HFF-Myc (cell line): ENCODE measurements at regions not wholly inside any gene's neighbourhood (a gene's known extent, or its start where the extent isn't known, plus 50 kb on each side); places are given as distances from the start of the nearest gene placed in this dataset.

Experiments
- DNase-seq: peaks from one replicate; pipeline ENCODE4 v3.0.0-alpha.2; 2011; ENCODE audit warnings: low read depth; ENCODE audit errors: extremely low read depth
- H3K4me3 ChIP-seq: replicated peaks from 2 replicates; pipeline ENCODE4 v1.5.1; 2011; ENCODE audit warnings: low read depth, mild to moderate bottlenecking, control low read depth, low read length
- CTCF ChIP-seq: IDR thresholded peaks from 2 replicates; pipeline ENCODE4 v1.5.1; 2012; ENCODE audit warnings: mild to moderate bottlenecking, low read depth, low read length, control low read depth; ENCODE audit errors: missing control alignments

- DNase-seq, result no peak
- H3K4me3 ChIP-seq, result no peak overlapping the region
- no peak for TF ChIP-seq CTCF
Observed at GRCh38 chr3:150220799-150221198, 187.3 kb upstream of the TSC22D2 start.

- H3K4me3 ChIP-seq, result no peak overlapping the region
- DNase-seq, result no peak
Observed at GRCh38 chr3:150220041-150220440, 188.1 kb upstream of the TSC22D2 start.

GRCh38 chr3:150218841-150219240 is 189.3 kb upstream of the TSC22D2 start:
- no peak for TF ChIP-seq CTCF
- H3K4me3 ChIP-seq, result no peak overlapping the region
- no peak for DNase-seq

More at GRCh38 chr3:150220041-150220440, 188.1 kb upstream of the TSC22D2 start:
- TF ChIP-seq CTCF, result no peak

GRCh38 chr3:150218236-150218635 is 189.9 kb upstream of the TSC22D2 start:
- no peak overlapping the region for H3K4me3 ChIP-seq
- no peak for TF ChIP-seq CTCF
- no peak for DNase-seq

- TF ChIP-seq CTCF, result no peak
- no peak overlapping the region for H3K4me3 ChIP-seq
Observed at GRCh38 chr3:150217691-150218090, 190.4 kb upstream of the TSC22D2 start.

GRCh38 chr3:150216866-150217600 is 191.1 kb upstream of the TSC22D2 start:
- no peak overlapping the region for H3K4me3 ChIP-seq
- no peak for DNase-seq
- TF ChIP-seq CTCF, result no peak

More at GRCh38 chr3:150217691-150218090, 190.4 kb upstream of the TSC22D2 start:
- DNase-seq, result no peak
